ENCODE measurements at regions not wholly inside any gene's neighbourhood (a gene's known extent, or its start where the extent isn't known, plus 50 kb on each side); places are given as distances from the start of the nearest gene placed in this dataset.

GRCh38 chr5:20340126-20340525, 352.1 kb upstream of the CDH18 start:
- TF ChIP-seq FOXA1 (IDR thresholded peaks at IDR 0.05) = no peak
- no peak for TF ChIP-seq SP1 (IDR thresholded peaks at IDR 0.05)
- TF ChIP-seq TARDBP (IDR thresholded peaks at IDR 0.05) = no peak
- no peak for TF ChIP-seq FOXM1 (IDR thresholded peaks at IDR 0.05; ENCODE audit: borderline replicate concordance)
